DMS79 (cell line): ENCODE measurements at regions not wholly inside any gene's neighbourhood (a gene's known extent, or its start where the extent isn't known, plus 50 kb on each side); places are given as distances from the start of the nearest gene placed in this dataset.
"Not testable (repeated sequence)": the region's sequence is repeated elsewhere in the genome, so short reads cannot be mapped to it uniquely, and the experiment has no call there.

Experiments used
- DNase-seq: peaks from one replicate; lab custom pipeline; 2025; lab: John Stamatoyannopoulos, UW

DNA sequence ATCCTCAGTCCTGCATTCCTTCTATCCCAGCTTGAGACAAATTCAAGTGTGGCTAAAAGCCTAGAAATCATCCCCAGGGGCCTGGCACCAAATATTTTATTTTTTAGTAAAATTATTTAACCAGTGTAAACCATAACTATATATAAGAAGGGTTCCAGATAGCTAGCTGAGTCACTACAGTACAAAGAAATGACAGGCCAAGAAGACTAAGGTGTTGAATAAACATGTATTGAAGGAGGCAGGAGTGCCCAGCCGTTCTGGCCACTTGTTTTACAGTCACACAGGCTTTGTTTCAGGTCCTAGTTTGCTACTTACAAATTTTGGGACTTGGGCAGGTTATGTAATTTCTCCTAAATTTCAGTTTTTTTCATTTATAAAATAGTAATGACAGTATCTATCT, 225.9 kb upstream of the PITX2 start:
- DNase-seq = no peak

- DNase-seq = no peak
Measured at GRCh38 chr4:110849461-110849860, 226.6 kb upstream of the PITX2 start.

- no peak for DNase-seq
Measured at GRCh38 chr4:110850461-110851442, 227.9 kb upstream of the PITX2 start.

DNA sequence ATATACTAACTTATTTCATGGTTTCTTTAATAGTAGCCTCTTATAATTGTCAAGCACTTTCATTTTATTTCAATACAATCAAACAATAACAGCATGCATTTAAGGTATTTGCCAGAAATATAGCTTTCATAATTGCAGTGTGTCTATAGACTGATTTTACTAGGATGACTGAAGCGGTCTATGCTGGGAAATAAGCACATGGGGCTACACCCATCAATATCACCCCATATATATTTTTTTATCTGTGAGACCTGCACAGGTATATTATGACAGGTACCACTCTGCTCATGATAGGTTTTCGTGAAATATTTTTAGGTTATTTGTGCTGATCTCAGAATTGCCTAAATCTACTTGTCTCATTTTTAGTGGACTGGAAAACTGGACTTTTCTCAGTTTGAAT, 229.1 kb upstream of the PITX2 start:
- DNase-seq = no peak

GRCh38 chr4:110852793-110853192, 229.9 kb upstream of the PITX2 start:
- no peak for DNase-seq

DNA sequence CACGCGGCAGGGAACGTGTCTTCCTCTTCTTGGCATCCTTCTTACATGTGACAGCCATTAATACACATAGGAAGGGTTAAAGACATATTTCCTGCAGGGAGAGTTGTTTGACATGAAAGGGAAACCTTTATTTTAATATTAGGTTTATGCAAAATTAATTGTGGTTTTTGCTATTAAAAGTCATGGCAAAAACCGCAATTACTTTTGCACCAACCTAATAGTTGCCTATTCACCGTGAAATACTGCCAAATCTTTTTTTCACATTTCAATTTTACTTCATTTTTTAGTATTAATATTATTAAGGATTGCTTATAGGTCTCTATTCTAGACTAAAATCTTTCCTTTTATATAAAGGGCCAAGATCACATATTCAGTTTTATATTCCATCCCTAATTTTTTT, 230.4 kb upstream of the PITX2 start:
- DNase-seq = no peak

DNA sequence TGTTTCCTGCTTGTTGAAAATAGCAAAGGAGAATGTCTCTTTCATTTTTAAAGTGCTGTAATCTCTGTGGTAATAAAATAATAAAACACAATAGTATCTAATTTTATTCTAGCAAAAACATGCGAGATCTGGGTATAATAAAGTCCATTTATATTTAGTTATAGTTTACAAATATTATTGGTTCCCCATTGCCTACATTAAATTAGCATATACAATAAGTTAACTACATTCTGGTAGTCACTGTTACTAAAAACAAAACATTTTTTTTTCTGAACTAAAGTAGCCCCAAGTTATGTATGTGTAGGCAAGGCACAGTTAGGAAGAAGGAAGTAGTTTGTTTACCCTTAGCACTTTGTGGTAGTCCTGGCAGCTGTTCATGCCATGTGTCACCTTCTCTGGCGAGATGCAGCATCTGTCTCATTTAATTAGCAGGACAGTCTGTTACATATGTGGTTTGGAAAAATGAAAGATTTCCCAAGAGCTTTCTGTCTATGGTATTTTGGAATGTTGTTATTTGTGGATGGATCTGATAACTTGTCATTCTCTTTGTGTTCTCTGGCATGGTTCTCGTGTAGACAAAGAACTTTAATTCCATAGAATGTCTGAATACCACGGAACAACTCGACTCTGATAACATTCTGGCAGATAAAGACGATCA, 231.3 kb upstream of the PITX2 start:
- no peak for DNase-seq

DNA sequence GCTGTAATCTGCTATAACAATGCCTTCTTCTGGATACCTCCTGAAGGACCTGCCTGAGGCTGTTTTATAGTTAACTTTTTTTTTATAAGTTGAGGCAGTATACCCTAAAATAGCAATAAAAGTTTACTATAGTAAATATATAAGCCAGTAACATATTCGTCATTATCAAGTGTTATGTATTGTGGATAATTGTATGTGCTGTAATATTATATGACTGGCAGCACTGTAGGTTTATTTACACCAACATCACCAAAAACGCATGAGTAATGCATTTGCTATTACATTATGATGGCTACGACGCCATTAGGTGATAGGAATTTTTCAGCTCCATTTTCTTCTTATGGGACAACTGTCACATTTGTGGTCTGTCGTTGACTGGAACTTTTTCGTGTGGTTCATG, 237.2 kb upstream of the PITX2 start:
- DNase-seq = no peak

DNA sequence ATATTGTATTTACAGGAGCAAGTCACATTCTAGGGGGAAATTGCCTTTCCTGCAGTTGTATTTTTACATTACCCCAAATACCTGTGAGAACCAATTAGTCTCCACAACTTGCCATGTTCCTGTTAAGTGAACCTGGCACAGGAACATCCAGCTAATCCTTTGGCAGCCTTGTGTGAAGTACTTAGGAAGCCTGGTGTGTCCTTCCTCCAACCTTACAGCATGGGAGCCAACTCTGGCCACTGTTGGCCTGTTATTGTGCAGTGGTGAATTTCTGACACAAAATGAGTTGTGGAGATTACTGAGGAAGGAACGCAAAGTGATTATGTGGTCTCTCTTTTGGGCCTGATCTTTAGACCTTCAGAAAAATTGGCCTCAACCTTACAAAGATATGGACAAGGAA, 238.0 kb upstream of the PITX2 start:
- DNase-seq = no peak

GRCh38 chr4:110865611-110866259, 242.9 kb upstream of the PITX2 start:
- DNase-seq = no peak

GRCh38 chr4:110867251-110867960, 244.5 kb upstream of the PITX2 start:
- no peak for DNase-seq

DNA sequence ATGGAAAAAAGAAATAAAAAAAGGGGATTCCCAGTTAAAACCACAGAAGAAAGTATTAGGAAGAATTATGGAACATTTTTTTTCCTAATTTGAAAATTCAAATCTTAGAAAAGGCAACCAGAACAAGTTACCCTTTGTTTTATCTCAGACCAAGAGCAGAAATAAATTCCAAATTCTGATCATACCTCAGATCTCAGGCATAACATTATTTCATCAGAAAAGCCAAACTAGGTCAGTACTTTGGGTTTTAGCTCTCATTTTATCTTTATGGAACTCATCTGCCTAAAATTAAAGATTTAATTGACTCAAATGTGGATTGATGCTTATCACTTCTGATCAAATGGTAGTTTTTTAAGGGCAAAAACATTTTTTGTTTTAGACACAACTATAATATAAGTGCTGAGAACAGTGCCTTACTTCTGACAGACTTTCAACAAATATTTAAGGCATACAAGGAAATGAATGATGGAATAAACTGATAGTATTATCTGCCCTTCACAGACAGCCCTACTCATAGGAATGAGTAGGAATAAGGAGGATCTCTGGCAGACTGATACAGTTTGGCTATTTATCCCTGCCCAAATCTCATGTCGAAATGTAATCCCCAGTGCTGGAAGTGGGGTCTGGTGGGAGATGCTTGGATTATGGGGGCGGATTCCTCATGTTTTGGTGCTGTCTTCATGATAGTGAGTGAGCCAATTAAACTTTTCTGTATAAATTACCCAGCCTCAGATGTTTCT, 245.3 kb upstream of the PITX2 start:
- no peak for DNase-seq

DNA sequence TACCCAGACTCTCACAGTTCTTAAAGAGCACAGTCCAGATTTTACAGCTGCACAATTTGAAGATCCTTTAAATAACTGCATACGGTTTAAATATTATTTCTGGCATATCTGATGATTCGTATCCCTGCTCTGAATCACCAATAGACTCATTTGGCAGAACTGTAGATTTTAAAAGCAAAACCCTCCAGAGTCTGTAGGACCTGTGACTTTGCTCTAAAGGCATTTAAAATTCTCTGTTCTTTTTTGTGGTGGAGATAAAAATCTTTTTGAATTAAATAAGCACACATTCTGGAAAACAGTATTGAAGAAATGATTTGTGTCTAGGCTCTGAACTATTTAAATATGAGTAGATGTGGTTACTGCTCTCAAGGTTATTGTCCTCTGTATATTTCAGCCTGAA, 246.2 kb upstream of the PITX2 start:
- no peak for DNase-seq

- no peak for DNase-seq
Measured at GRCh38 chr4:110869862-110870572, 247.1 kb upstream of the PITX2 start.

GRCh38 chr4:110876214-110876613, 253.3 kb upstream of the PITX2 start:
- not testable (repeated sequence) for DNase-seq

DNA sequence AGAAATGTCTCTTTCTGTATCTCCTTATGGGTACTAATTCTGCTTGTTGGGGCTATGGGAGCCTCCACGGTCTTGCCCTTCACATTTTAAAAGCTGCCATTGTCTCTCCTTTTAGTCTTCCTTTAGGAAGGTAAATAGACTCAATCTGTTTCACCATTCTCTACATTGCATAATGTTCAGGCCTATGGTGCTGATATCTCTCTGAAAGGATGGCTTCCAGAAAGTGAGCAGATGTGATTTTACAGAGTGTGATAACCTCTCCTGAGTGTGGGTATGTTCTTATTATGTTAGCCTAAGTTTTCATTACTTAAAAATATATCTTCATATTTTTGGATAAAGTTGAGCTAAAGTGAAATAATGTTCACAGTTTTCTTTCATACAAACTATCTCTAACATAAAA, 254.0 kb upstream of the PITX2 start:
- no peak for DNase-seq

DNA sequence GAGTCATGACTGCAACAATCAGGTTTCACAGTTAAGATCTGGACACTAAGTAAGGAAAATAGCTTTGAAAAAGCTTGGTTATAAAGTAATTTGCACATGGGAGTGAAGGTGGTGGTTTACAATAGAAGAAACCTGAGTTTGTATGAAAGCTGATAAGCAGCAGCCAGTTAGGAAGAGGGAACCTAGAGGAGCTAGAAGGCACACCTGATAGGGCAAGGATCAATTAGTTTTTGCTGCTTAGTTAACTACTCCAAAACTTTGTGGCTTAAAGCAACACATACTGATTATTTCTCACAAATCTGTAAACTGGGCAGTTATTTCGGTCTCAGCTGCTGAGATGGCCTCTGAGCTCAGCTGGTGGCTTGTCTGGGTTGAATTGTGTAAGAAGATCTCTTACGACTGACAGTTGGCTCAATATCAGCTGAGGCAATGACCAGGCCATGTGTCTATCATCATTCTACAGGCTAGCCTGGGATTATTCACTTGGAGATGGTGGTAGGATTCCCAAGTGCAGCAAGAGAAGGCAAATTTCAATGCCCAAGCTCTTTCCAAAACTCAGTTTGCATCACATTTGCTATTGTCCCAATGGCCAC, 255.0 kb upstream of the PITX2 start:
- no peak for DNase-seq

GRCh38 chr4:110878413-110878812, 255.5 kb upstream of the PITX2 start:
- no peak for DNase-seq

DNA sequence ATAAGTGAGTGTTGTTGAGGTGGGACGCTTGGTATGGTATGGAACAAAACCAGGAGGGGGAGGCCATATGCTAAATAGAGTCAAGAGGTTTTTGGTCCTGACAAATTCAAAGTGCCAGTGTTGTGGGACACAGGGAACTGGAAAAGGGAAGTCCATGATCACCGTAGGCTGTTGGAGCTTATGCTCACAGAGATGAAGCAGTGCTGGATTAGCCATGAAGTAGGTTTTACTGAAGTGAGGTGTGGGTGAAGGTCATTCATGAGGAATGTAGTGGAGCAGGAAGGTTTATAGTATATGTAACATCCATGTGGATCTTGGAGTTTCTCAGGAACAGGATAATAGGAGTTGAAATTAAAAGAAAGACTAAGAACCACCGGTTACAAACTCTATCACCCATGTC, 256.1 kb upstream of the PITX2 start:
- no peak for DNase-seq

DNA sequence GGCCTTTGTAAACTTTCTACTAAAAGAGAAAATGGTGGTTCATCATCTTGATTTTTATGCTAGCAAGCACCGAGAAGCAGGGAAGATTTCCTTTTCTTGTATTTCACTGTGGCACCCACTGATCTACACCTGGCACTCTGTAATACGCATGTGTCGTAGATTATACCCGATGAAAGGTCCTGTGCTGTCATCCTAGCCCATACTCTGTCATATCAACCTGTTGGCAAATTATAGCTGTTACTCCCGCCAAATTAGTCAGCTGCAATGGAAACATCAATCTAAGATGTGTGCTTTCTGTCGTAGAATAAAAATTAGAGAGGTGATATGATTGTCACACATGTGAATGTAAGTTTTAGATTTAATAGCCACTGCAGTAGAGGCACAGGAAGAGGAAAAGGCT, 263.4 kb upstream of the PITX2 start:
- no peak for DNase-seq

- no peak for DNase-seq
Measured at GRCh38 chr4:110886856-110887255, 264.0 kb upstream of the PITX2 start.
